Activated T-cell treated with anti-CD3 and anti-CD28 coated beads, Interleukin-2, amount 50 U/mL, for 72 hours (primary cell): ENCODE measurements at regions not wholly inside any gene's neighbourhood (a gene's known extent, or its start where the extent isn't known, plus 50 kb on each side); places are given as distances from the start of the nearest gene placed in this dataset.
"Not testable (repeated sequence)": the region's sequence is repeated elsewhere in the genome, so short reads cannot be mapped to it uniquely, and the experiment has no call there.

Source experiments
- ATAC-seq, 2 donors: fragments of 150-1000 bp; cut with Tn5 transposase; replicated peaks in 1 of 2; 2 replicates each; pipeline ENCODE4 v1.10.0; 2021; ENCODE audit warnings: moderate library complexity in 2 of 2, mild to moderate bottlenecking in 1 of 2
- DNase-seq, 2 donors: peaks; one replicate each; pipeline ENCODE4 v3.0.0; 2021 to 2022; ENCODE audit warnings: mixed read lengths in 1 of 2
- H3K27ac Mint-ChIP-seq: one replicate; pipeline ENCODE4 v1.8.0; 2022; ENCODE audit warnings: mild to moderate bottlenecking, moderate library complexity, mixed read lengths
- H3K27me3 Mint-ChIP-seq: one replicate; pipeline ENCODE4 v1.8.0; 2022; ENCODE audit warnings: low read depth, mixed read lengths
- H3K36me3 Mint-ChIP-seq, 2 donors: one replicate each; pipeline ENCODE4 v1.8.0; 2022; ENCODE audit warnings: mixed read lengths in 2 of 2, mild to moderate bottlenecking in 1 of 2; ENCODE audit not compliant: insufficient read depth in 2 of 2
- H3K4me1 Mint-ChIP-seq: one replicate; pipeline ENCODE4 v1.8.0; 2022; ENCODE audit warnings: low read depth, mixed read lengths
- H3K4me3 Mint-ChIP-seq, 2 donors: one replicate each; pipeline ENCODE4 v1.8.0; 2022; ENCODE audit warnings: mild to moderate bottlenecking in 2 of 2, mixed read lengths in 2 of 2, moderate library complexity in 2 of 2
- H3K9me3 Mint-ChIP-seq, 2 donors: one replicate each; pipeline ENCODE4 v1.8.0; 2022; ENCODE audit warnings: mixed read lengths in 2 of 2

GRCh38 chr12:131464081-131464480 is 246.8 kb upstream of the SFSWAP start:
- Mint-ChIP-seq H3K27ac (no peak overlapping the region), H3K36me3 (no peaks in the 10 kb centered on the region), H3K9me3 (peaks cover 0 to 3% of the 10 kb centered on the region in 2 donors), H3K4me1 (no peaks in the 10 kb centered on the region), H3K4me3 (no peak overlapping the region), H3K27me3 (peaks cover 6% of the 10 kb centered on the region)
- DNase-seq (no peak), ATAC-seq (no peak)

- H3K9me3 Mint-ChIP-seq, result peaks cover 0 to 3% of the 10 kb centered on the region in 2 donors
- no peak overlapping the region for H3K27ac Mint-ChIP-seq
- H3K27me3 Mint-ChIP-seq, result peaks cover 6% of the 10 kb centered on the region
- no peaks in the 10 kb centered on the region for H3K36me3 Mint-ChIP-seq
- ATAC-seq, result no peak
- DNase-seq, result no peak
- no peaks in the 10 kb centered on the region for H3K4me1 Mint-ChIP-seq
- H3K4me3 Mint-ChIP-seq, result no peak overlapping the region
Observed at GRCh38 chr12:131466306-131466705, 244.6 kb upstream of the SFSWAP start.

- Mint-ChIP-seq H3K36me3 (no peaks in the 10 kb centered on the region), H3K4me3 (no peak overlapping the region), H3K27me3 (peaks cover 6% of the 10 kb centered on the region), H3K9me3 (peaks cover 0 to 3% of the 10 kb centered on the region in 2 donors), H3K4me1 (no peaks in the 10 kb centered on the region), H3K27ac (no peak overlapping the region)
- DNase-seq (no peak), ATAC-seq (no peak)
Observed at GRCh38 chr12:131466932-131467331, 244.0 kb upstream of the SFSWAP start.

GRCh38 chr12:131468206-131468605 is 242.7 kb upstream of the SFSWAP start:
- ATAC-seq, result no peak
- DNase-seq, result no peak
- Mint-ChIP-seq H3K27me3 (peaks cover 5% of the 10 kb centered on the region), H3K4me1 (no peaks in the 10 kb centered on the region), H3K27ac (no peak overlapping the region), H3K36me3 (no peaks in the 10 kb centered on the region), H3K4me3 (no peak overlapping the region), H3K9me3 (no peaks in the 10 kb centered on the region)

GRCh38 chr12:131469945-131470344 is 240.9 kb upstream of the SFSWAP start:
- not testable (repeated sequence) for ATAC-seq, DNase-seq, H3K27ac Mint-ChIP-seq, H3K36me3 Mint-ChIP-seq, H3K4me3 Mint-ChIP-seq, H3K9me3 Mint-ChIP-seq, H3K4me1 Mint-ChIP-seq, H3K27me3 Mint-ChIP-seq

- H3K9me3 Mint-ChIP-seq, result no peaks in the 10 kb centered on the region
- no peak overlapping the region for H3K27ac Mint-ChIP-seq
- H3K4me3 Mint-ChIP-seq, result no peak overlapping the region
- no peaks in the 10 kb centered on the region for H3K4me1 Mint-ChIP-seq
- no peaks in the 10 kb centered on the region for H3K36me3 Mint-ChIP-seq
- ATAC-seq (no peak), DNase-seq (no peak)
- no peaks in the 10 kb centered on the region for H3K27me3 Mint-ChIP-seq
Observed at GRCh38 chr12:131471271-131471905, 239.5 kb upstream of the SFSWAP start.

- H3K27me3 Mint-ChIP-seq, result no peaks in the 10 kb centered on the region
Observed at GRCh38 chr12:131471946-131472732, 238.8 kb upstream of the SFSWAP start.

GRCh38 chr12:131473261-131473660 is 237.6 kb upstream of the SFSWAP start:
- no peaks in the 10 kb centered on the region for H3K27me3 Mint-ChIP-seq
- H3K36me3 Mint-ChIP-seq, result no peaks in the 10 kb centered on the region
- no peaks in the 10 kb centered on the region for H3K4me1 Mint-ChIP-seq
- ATAC-seq (no peak), DNase-seq (no peak)
- no peaks in the 10 kb centered on the region for H3K9me3 Mint-ChIP-seq
- H3K27ac Mint-ChIP-seq, result no peak overlapping the region
- no peak overlapping the region for H3K4me3 Mint-ChIP-seq

More at GRCh38 chr12:131471946-131472732, 238.8 kb upstream of the SFSWAP start:
- ATAC-seq (no peak), DNase-seq (no peak)
- Mint-ChIP-seq H3K4me1 (no peaks in the 10 kb centered on the region), H3K36me3 (no peaks in the 10 kb centered on the region), H3K27ac (no peak overlapping the region), H3K4me3 (no peak overlapping the region), H3K9me3 (no peaks in the 10 kb centered on the region)

- no peaks in the 10 kb centered on the region for H3K27me3 Mint-ChIP-seq
- DNase-seq (no peak), ATAC-seq (no peak)
- no peak overlapping the region for H3K4me3 Mint-ChIP-seq
- H3K36me3 Mint-ChIP-seq, result no peaks in the 10 kb centered on the region
- H3K4me1 Mint-ChIP-seq, result no peaks in the 10 kb centered on the region
- no peak overlapping the region for H3K27ac Mint-ChIP-seq
- H3K9me3 Mint-ChIP-seq, result no peaks in the 10 kb centered on the region
Observed at GRCh38 chr12:131473741-131474709, 236.9 kb upstream of the SFSWAP start.

- H3K4me3 Mint-ChIP-seq, DNase-seq, H3K27me3 Mint-ChIP-seq, H3K4me1 Mint-ChIP-seq, H3K36me3 Mint-ChIP-seq, H3K27ac Mint-ChIP-seq, H3K9me3 Mint-ChIP-seq: not testable (repeated sequence)
- peak; percentile 25 to 48 for ATAC-seq
Observed at GRCh38 chr12:131475012-131475411, 235.9 kb upstream of the SFSWAP start.

GRCh38 chr12:131477613-131478012 is 233.3 kb upstream of the SFSWAP start:
- H3K27me3 Mint-ChIP-seq, result no peaks in the 10 kb centered on the region
- ATAC-seq, result no peak

GRCh38 chr12:131478468-131478867 is 232.4 kb upstream of the SFSWAP start:
- Mint-ChIP-seq H3K36me3 (no peaks in the 10 kb centered on the region), H3K4me3 (no peak overlapping the region), H3K4me1 (no peaks in the 10 kb centered on the region), H3K27me3 (no peaks in the 10 kb centered on the region), H3K27ac (no peak overlapping the region), H3K9me3 (no peaks in the 10 kb centered on the region)
- no peak for ATAC-seq
- no peak for DNase-seq

More at GRCh38 chr12:131477613-131478012, 233.3 kb upstream of the SFSWAP start:
- H3K27ac Mint-ChIP-seq, result no peak overlapping the region
- no peaks in the 10 kb centered on the region for H3K36me3 Mint-ChIP-seq
- DNase-seq, result no peak
- no peaks in the 10 kb centered on the region for H3K9me3 Mint-ChIP-seq
- H3K4me1 Mint-ChIP-seq, result no peaks in the 10 kb centered on the region
- H3K4me3 Mint-ChIP-seq, result no peak overlapping the region

GRCh38 chr12:131482199-131482598 is 228.7 kb upstream of the SFSWAP start:
- DNase-seq, result no peak
- Mint-ChIP-seq H3K36me3 (no peaks in the 10 kb centered on the region), H3K27ac (no peak overlapping the region), H3K27me3 (no peaks in the 10 kb centered on the region), H3K9me3 (no peaks in the 10 kb centered on the region), H3K4me1 (no peaks in the 10 kb centered on the region), H3K4me3 (no peak overlapping the region)
- no peak for ATAC-seq
